HCT116 (cell line): ENCODE measurements at regions not wholly inside any gene's neighbourhood (a gene's known extent, or its start where the extent isn't known, plus 50 kb on each side); places are given as distances from the start of the nearest gene placed in this dataset.

Experiments used
- ATAC-seq: fragments of 200-7000 bp; cut with Tn5 transposase; 2 replicates; pipeline ENCODE4 v1.9.1; 2020; ENCODE audit warnings: mild to moderate bottlenecking, moderate library complexity
- BruUV-seq: library from RNA; stranded (reverse); fragments of 400-500 nt; replicated peaks from 2 replicates; lab custom pipeline; 2021; lab: Mats Ljungman, UMichigan
- CTCF ChIA-PET: fragments of 300-600 bp; sonication (Branson Sonifier 250); formaldehyde crosslinking; loops from one replicate; lab custom pipeline; 2021; ENCODE audit warnings: antibody characterized with exemption; lab: Charles Lee
- POLR2A ChIA-PET: fragments of 300-600, 350-600 bp; sonication (Branson Sonifier 250); formaldehyde crosslinking; loops from one replicate; lab custom pipeline; 2021; ENCODE audit warnings: antibody characterized with exemption; lab: Charles Lee
- RAD21 ChIA-PET, 2 experiments: fragments of 300-600 bp; sonication (Branson Sonifier 250); formaldehyde crosslinking; loops; one replicate each; lab custom pipeline; 2023; ENCODE audit warnings: low total read pairs in 2 of 2; ENCODE audit not compliant: uncharacterized antibody in 2 of 2, unreplicated experiment in 2 of 2, low non-redundant PET in 1 of 2; lab: Charles Lee
- DNase-seq: peaks from one replicate; pipeline ENCODE4 v3.0.0-alpha.2; 2010; ENCODE audit warnings: low read depth, low spot score
- H2AFZ ChIP-seq: fragments of 200-600 bp; shearing (Covaris generic), sonication (generic); 2 replicates; pipeline ENCODE4 v1.6.1; 2017; ENCODE audit warnings: low read depth, mixed run types, mixed read lengths, antibody characterized with exemption, low read length; ENCODE audit not compliant: poor library complexity, severe bottlenecking
- H3K27ac ChIP-seq: 2 replicates; pipeline ENCODE4 v1.5.1; 2012; ENCODE audit warnings: low read depth, low read length
- H3K27me3 ChIP-seq: fragments of 200-600 bp; sonication (generic); 2 replicates; pipeline ENCODE4 v1.6.1; 2016; ENCODE audit warnings: mixed run types, low read length, mixed read lengths; ENCODE audit not compliant: insufficient read depth
- H3K36me3 ChIP-seq, 2 experiments: fragments of 200-500 bp in 1 of 2; fragments of 200-600 bp in 1 of 2; sonication (Bioruptor generic) in 1 of 2; sonication (generic) in 1 of 2; 2 replicates each; pipeline versions ENCODE4 v1.5.1 to v1.6.1; 2014 to 2016; ENCODE audit warnings: low read length in 2 of 2, inconsistent platforms in 1 of 2, mixed read lengths in 1 of 2, mixed run types in 1 of 2; ENCODE audit not compliant: insufficient read depth in 2 of 2, control insufficient read depth in 1 of 2
- H3K4me1 ChIP-seq, 2 experiments: fragments of 200-600 bp in 1 of 2; sonication (generic) in 1 of 2; 2 replicates each; pipeline versions ENCODE4 v1.5.1 to v1.6.1; 2012 to 2017; ENCODE audit warnings: low read length in 2 of 2, inconsistent platforms in 1 of 2, mild to moderate bottlenecking in 1 of 2, mixed read lengths in 1 of 2, mixed run types in 1 of 2, moderate library complexity in 1 of 2; ENCODE audit not compliant: insufficient read depth in 2 of 2, control insufficient read depth in 1 of 2
- H3K4me2 ChIP-seq: fragments of 200-600 bp; sonication (generic); 2 replicates; pipeline ENCODE4 v1.6.1; 2017; ENCODE audit warnings: mixed run types, low read length, mixed read lengths
- H3K4me3 ChIP-seq, 2 experiments: fragments of 200-600 bp in 1 of 2; sonication (generic) in 1 of 2; replicated peaks in 1 of 2; 2 replicates each; pipeline ENCODE4 v1.5.1; 2011 to 2016; ENCODE audit warnings: low read length in 2 of 2, control low read depth in 1 of 2, low read depth in 1 of 2, mild to moderate bottlenecking in 1 of 2, mixed read lengths in 1 of 2, mixed run types in 1 of 2
- H3K79me2 ChIP-seq: fragments of 200-600 bp; sonication (generic); 2 replicates; pipeline ENCODE4 v1.6.1; 2017; ENCODE audit warnings: mild to moderate bottlenecking, mixed run types, low read length, moderate library complexity, mixed read lengths; ENCODE audit not compliant: insufficient read depth
- H3K9ac ChIP-seq: fragments of 200-600 bp; sonication (generic); 2 replicates; pipeline ENCODE4 v1.6.1; 2016; ENCODE audit warnings: low read length, mixed read lengths
- H3K9me2 ChIP-seq: fragments of 200-600 bp; sonication (generic), shearing (Covaris generic); 2 replicates; pipeline ENCODE4 v1.6.1; 2017; ENCODE audit warnings: mixed run types, mild to moderate bottlenecking, moderate library complexity; ENCODE audit not compliant: insufficient read depth
- H3K9me3 ChIP-seq, 2 experiments: fragments of 200-500 bp in 1 of 2; fragments of 200-600 bp in 1 of 2; sonication (Bioruptor generic) in 1 of 2; sonication (generic) in 1 of 2; 2 replicates each; pipeline ENCODE4 v1.6.1; 2014 to 2017; ENCODE audit warnings: low read length in 2 of 2, mixed read lengths in 2 of 2, inconsistent platforms in 1 of 2, low read depth in 1 of 2, mild to moderate bottlenecking in 1 of 2, mixed run types in 1 of 2, moderate library complexity in 1 of 2; ENCODE audit not compliant: control insufficient read depth in 1 of 2, insufficient read depth in 1 of 2
- H4K20me1 ChIP-seq: fragments of 200-600 bp; sonication (generic), shearing (Covaris generic); 2 replicates; pipeline ENCODE4 v1.6.1; 2017; ENCODE audit warnings: mixed run types, mild to moderate bottlenecking, moderate library complexity; ENCODE audit not compliant: insufficient read depth
- EGR1 ChIP-seq: IDR thresholded peaks from 2 replicates; pipeline ENCODE4 v1.6.1; 2012; ENCODE audit warnings: low read depth
- FOSL1 ChIP-seq: IDR thresholded peaks from 2 replicates; pipeline ENCODE4 v1.6.1; 2012; ENCODE audit warnings: low read depth
- JUND ChIP-seq: IDR thresholded peaks from 2 replicates; pipeline ENCODE4 v1.6.1; 2012
- MAX ChIP-seq: IDR thresholded peaks from 2 replicates; pipeline ENCODE4 v1.6.1; 2012
- POLR2A ChIP-seq: IDR thresholded peaks from 2 replicates; pipeline ENCODE4 v1.7.0; 2011; ENCODE audit warnings: borderline replicate concordance; ENCODE audit not compliant: insufficient read depth, insufficient read length; ENCODE audit errors: extremely low read depth
- POLR2AphosphoS5 ChIP-seq: IDR thresholded peaks from 2 replicates; pipeline ENCODE4 v1.6.1; 2011; ENCODE audit warnings: mild to moderate bottlenecking, low read depth, low read length, moderate library complexity
- ZNF274 ChIP-seq: fragments of 200-500 bp; sonication (Bioruptor generic); IDR thresholded peaks from 2 replicates; pipeline ENCODE4 v1.6.1; 2014; ENCODE audit warnings: mild to moderate bottlenecking, low read depth, low read length, inconsistent platforms
- intact Hi-C: fragments of 100-400 bp; cut with micrococcal nuclease; formaldehyde crosslinking; loops from 2 replicates; pipeline ENCODE4 v1.10.0; 2022
- TF ChIP-seq, protein P1 (sequence below), 3 experiments: fragments of 200-600 bp in 1 of 3; sonication (generic) in 1 of 3; IDR thresholded peaks in 2 of 3; conservative IDR thresholded peaks in 1 of 3; 2 replicates each; pipeline ENCODE4 v1.5.1; 2012 to 2017; ENCODE audit warnings: low read depth in 2 of 3, low read length in 2 of 3, antibody characterized with exemption in 1 of 3, borderline replicate concordance in 1 of 3, control low read depth in 1 of 3, mild to moderate bottlenecking in 1 of 3, mixed read lengths in 1 of 3, mixed run types in 1 of 3, moderate library complexity in 1 of 3; ENCODE audit not compliant: insufficient read depth in 1 of 3
- TF ChIP-seq, protein P2 (sequence below): IDR thresholded peaks from 2 replicates; pipeline ENCODE4 v1.6.1; 2012

DNA sequence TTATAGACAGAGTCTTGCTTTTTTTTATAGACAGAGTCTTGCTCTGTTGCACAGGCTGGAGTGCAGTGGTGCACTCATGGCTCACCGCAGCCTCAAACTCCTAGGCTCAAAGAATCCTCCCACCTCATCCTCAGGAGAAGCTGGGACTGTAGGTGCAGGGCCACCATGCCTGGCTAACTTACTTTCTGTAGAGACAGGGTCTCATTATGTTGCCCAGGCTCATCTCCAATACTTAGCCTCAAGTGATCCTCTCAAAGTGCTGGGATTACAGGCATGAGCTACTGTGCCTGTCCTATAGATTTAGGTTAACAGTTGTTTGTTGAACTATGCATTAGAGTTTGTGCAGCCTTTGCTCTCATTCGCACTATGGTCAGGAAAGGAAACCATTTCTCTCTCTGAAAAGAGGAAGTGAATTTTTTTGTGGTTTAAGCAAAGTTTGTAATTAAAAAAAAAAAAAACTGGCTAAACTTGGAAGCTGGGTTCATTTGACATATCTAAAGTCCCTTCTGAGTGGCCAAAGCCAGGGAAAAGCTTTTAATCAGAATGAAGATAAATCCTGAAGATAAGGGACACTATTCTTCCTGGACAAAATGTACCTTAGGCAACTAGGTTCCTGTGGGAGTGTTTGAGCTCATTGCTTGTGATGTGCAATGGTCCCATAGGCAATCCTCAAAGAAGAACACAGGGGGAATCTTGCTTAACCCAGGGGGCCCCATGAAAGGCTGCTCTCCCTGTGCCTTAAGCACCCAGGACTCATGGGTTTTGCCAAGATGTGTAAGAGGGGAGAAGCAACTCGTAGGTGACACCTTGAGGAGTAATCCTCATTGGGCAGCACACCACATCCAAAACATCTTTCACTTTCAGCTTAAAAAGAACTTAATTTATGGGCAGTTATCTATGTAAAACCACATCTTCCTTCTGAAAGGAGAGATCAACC is 201.7 kb downstream of the MREG start:
- no TSS peak for BruUV-seq
- no peaks in the 10 kb centered on the region for H3K27me3 ChIP-seq
- H3K4me2 ChIP-seq = no peak overlapping the region
- DNase-seq (no peak), ATAC-seq (no peak)
- H3K79me2 ChIP-seq = no peaks in the 10 kb centered on the region
- no peaks in the 10 kb centered on the region for H3K9me2 ChIP-seq
- intact Hi-C loops = no loop called here
- H3K9ac ChIP-seq = no peak overlapping the region
- no peaks in the 10 kb centered on the region for H4K20me1 ChIP-seq
- no peaks in the 10 kb centered on the region for H3K9me3 ChIP-seq
- TF ChIP-seq, protein P1, sequence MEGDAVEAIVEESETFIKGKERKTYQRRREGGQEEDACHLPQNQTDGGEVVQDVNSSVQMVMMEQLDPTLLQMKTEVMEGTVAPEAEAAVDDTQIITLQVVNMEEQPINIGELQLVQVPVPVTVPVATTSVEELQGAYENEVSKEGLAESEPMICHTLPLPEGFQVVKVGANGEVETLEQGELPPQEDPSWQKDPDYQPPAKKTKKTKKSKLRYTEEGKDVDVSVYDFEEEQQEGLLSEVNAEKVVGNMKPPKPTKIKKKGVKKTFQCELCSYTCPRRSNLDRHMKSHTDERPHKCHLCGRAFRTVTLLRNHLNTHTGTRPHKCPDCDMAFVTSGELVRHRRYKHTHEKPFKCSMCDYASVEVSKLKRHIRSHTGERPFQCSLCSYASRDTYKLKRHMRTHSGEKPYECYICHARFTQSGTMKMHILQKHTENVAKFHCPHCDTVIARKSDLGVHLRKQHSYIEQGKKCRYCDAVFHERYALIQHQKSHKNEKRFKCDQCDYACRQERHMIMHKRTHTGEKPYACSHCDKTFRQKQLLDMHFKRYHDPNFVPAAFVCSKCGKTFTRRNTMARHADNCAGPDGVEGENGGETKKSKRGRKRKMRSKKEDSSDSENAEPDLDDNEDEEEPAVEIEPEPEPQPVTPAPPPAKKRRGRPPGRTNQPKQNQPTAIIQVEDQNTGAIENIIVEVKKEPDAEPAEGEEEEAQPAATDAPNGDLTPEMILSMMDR (IDR thresholded peaks at IDR 0.05 in 2 of 3, conservative IDR thresholded peaks at IDR 0.05 in 1 of 3; ENCODE audit: borderline replicate concordance in 1 of 3, insufficient read depth in 1 of 3, low read depth in 2 of 3, low read length in 2 of 3) = no peak
- TF ChIP-seq JUND = no peak
- TF ChIP-seq, protein P2, sequence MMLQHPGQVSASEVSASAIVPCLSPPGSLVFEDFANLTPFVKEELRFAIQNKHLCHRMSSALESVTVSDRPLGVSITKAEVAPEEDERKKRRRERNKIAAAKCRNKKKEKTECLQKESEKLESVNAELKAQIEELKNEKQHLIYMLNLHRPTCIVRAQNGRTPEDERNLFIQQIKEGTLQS = no peak
- no peak for TF ChIP-seq FOSL1
- no peak for TF ChIP-seq MAX
- TF ChIP-seq POLR2AphosphoS5 = no peak
- no peak for TF ChIP-seq ZNF274
- TF ChIP-seq EGR1 = no peak
- no peak for TF ChIP-seq POLR2A
- H3K4me3 ChIP-seq = no peak overlapping the region
- H3K27ac ChIP-seq = no peak overlapping the region
- ChIA-PET CTCF (interaction anchor here (1.4 kb wide), 1 partner anchor 17 kb away, joined by 3 read pairs; no protein-coding TSS in a partner anchor), RAD21 (no interaction called here), POLR2A (no interaction called here)
- H3K36me3 ChIP-seq = no peaks in the 10 kb centered on the region
- H3K4me1 ChIP-seq = no peaks in the 10 kb centered on the region
- no peak overlapping the region for H2AFZ ChIP-seq
